Astrocyte (in vitro differentiated cells and primary cell): ENCODE measurements at regions not wholly inside any gene's neighbourhood (a gene's known extent, or its start where the extent isn't known, plus 50 kb on each side); places are given as distances from the start of the nearest gene placed in this dataset.

ENCODE experiments used
- DNase-seq: peaks from one replicate; pipeline ENCODE4 v3.0.0-alpha.2; 2010; ENCODE audit warnings: low read depth
- FAIRE-seq: peaks from 2 replicates; lab custom pipeline; 2011; peaks lifted over from hg19 to GRCh38; lab: Jason Lieb, UNC
- H2AFZ ChIP-seq: 2 replicates; pipeline ENCODE4 v1.6.0; 2012; ENCODE audit warnings: low read depth, low read length, inconsistent platforms
- H3K27ac ChIP-seq: 2 replicates; pipeline ENCODE4 v1.5.1; 2011; ENCODE audit warnings: low read depth, low read length, inconsistent platforms
- H3K27me3 ChIP-seq: 2 replicates; pipeline ENCODE4 v1.6.0; 2011; ENCODE audit warnings: low read length, inconsistent platforms; ENCODE audit not compliant: insufficient read depth
- H3K36me3 ChIP-seq: 2 replicates; pipeline ENCODE4 v1.5.1; 2011; ENCODE audit warnings: low read length, inconsistent platforms; ENCODE audit not compliant: insufficient read depth
- H3K4me1 ChIP-seq: 2 replicates; pipeline ENCODE4 v1.5.1; 2011; ENCODE audit warnings: low read length, inconsistent platforms; ENCODE audit not compliant: insufficient read depth
- H3K4me2 ChIP-seq: 2 replicates; pipeline ENCODE4 v1.6.0; 2012; ENCODE audit warnings: low read length, inconsistent platforms
- H3K4me3 ChIP-seq: 2 replicates; pipeline ENCODE4 v1.5.1; 2011; ENCODE audit warnings: low read depth, mild to moderate bottlenecking, low read length, inconsistent platforms; ENCODE audit not compliant: insufficient read depth
- H3K79me2 ChIP-seq: 2 replicates; pipeline ENCODE4 v1.6.0; 2012; ENCODE audit warnings: mild to moderate bottlenecking, low read length, inconsistent platforms; ENCODE audit not compliant: insufficient read depth
- H3K9ac ChIP-seq: 2 replicates; pipeline ENCODE4 v1.6.0; 2012; ENCODE audit warnings: mild to moderate bottlenecking, low read length, inconsistent platforms
- H3K9me3 ChIP-seq: 2 replicates; pipeline ENCODE4 v1.5.1; 2012; ENCODE audit warnings: low read depth, mild to moderate bottlenecking, low read length, inconsistent platforms; ENCODE audit not compliant: insufficient read depth
- H4K20me1 ChIP-seq: 2 replicates; pipeline ENCODE4 v1.6.0; 2012; ENCODE audit warnings: low read length, inconsistent platforms; ENCODE audit not compliant: insufficient read depth
- H3K27ac Mint-ChIP-seq: one replicate; pipeline ENCODE4 v1.8.0; 2021; ENCODE audit warnings: mild to moderate bottlenecking, mixed read lengths; ENCODE audit not compliant: unreplicated experiment
- H3K27me3 Mint-ChIP-seq: one replicate; pipeline ENCODE4 v1.8.0; 2021; ENCODE audit warnings: low read depth, mixed read lengths; ENCODE audit not compliant: unreplicated experiment
- H3K36me3 Mint-ChIP-seq: one replicate; pipeline ENCODE4 v1.8.0; 2021; ENCODE audit warnings: low read depth, mixed read lengths; ENCODE audit not compliant: unreplicated experiment
- H3K4me1 Mint-ChIP-seq: one replicate; pipeline ENCODE4 v1.8.0; 2021; ENCODE audit warnings: low read depth, mixed read lengths; ENCODE audit not compliant: unreplicated experiment
- H3K4me3 Mint-ChIP-seq: one replicate; pipeline ENCODE4 v1.8.0; 2021; ENCODE audit warnings: mild to moderate bottlenecking, moderate library complexity, mixed read lengths; ENCODE audit not compliant: unreplicated experiment
- H3K9me3 Mint-ChIP-seq: one replicate; pipeline ENCODE4 v1.8.0; 2021; ENCODE audit warnings: mild to moderate bottlenecking, mixed read lengths; ENCODE audit not compliant: unreplicated experiment
- EZH2 ChIP-seq: IDR thresholded peaks from 2 replicates; pipeline ENCODE4 v1.6.1; 2012; ENCODE audit warnings: mild to moderate bottlenecking, low read length, inconsistent platforms; ENCODE audit not compliant: insufficient read depth
- TF ChIP-seq, protein P1 (sequence below): IDR thresholded peaks from 2 replicates; pipeline ENCODE4 v1.5.1; 2011; ENCODE audit warnings: low read depth, mild to moderate bottlenecking, inconsistent platforms, low read length, moderate library complexity; ENCODE audit not compliant: insufficient read depth

GRCh38 chr22:49208004-49208402, 619.7 kb downstream of the BRD1 start:
- H3K27ac ChIP-seq: no peak overlapping the region
- no peak overlapping the region for H3K4me3 ChIP-seq
- H3K27me3 Mint-ChIP-seq: peaks cover 56% of the 10 kb centered on the region
- H3K4me1 ChIP-seq: no peaks in the 10 kb centered on the region
- peaks cover 8% of the 10 kb centered on the region for H3K9me3 ChIP-seq
- no peak overlapping the region for H3K27ac Mint-ChIP-seq
- TF ChIP-seq EZH2: no peak
- TF ChIP-seq, protein P1, sequence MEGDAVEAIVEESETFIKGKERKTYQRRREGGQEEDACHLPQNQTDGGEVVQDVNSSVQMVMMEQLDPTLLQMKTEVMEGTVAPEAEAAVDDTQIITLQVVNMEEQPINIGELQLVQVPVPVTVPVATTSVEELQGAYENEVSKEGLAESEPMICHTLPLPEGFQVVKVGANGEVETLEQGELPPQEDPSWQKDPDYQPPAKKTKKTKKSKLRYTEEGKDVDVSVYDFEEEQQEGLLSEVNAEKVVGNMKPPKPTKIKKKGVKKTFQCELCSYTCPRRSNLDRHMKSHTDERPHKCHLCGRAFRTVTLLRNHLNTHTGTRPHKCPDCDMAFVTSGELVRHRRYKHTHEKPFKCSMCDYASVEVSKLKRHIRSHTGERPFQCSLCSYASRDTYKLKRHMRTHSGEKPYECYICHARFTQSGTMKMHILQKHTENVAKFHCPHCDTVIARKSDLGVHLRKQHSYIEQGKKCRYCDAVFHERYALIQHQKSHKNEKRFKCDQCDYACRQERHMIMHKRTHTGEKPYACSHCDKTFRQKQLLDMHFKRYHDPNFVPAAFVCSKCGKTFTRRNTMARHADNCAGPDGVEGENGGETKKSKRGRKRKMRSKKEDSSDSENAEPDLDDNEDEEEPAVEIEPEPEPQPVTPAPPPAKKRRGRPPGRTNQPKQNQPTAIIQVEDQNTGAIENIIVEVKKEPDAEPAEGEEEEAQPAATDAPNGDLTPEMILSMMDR: no peak
- no peak for DNase-seq
- no peaks in the 10 kb centered on the region for H3K27me3 ChIP-seq
- peaks cover 8% of the 10 kb centered on the region for H3K9me3 Mint-ChIP-seq
- no peak overlapping the region for H3K4me2 ChIP-seq
- no peaks in the 10 kb centered on the region for H3K4me1 Mint-ChIP-seq
- no peaks in the 10 kb centered on the region for H3K36me3 Mint-ChIP-seq
- H3K79me2 ChIP-seq: no peaks in the 10 kb centered on the region
- no peak for FAIRE-seq
- no peaks in the 10 kb centered on the region for H3K36me3 ChIP-seq
- H3K9ac ChIP-seq: no peak overlapping the region
- H3K4me3 Mint-ChIP-seq: no peak overlapping the region
- no peaks in the 10 kb centered on the region for H4K20me1 ChIP-seq
- no peak overlapping the region for H2AFZ ChIP-seq

- no peak for DNase-seq
- Histone ChIP-seq H3K27ac (no peak overlapping the region), H3K4me2 (no peak overlapping the region), H3K4me3 (no peak overlapping the region), H3K9me3 (peaks cover 6% of the 10 kb centered on the region), H2AFZ (no peak overlapping the region), H3K4me1 (no peaks in the 10 kb centered on the region), H3K36me3 (no peaks in the 10 kb centered on the region), H3K27me3 (no peaks in the 10 kb centered on the region), H3K79me2 (no peaks in the 10 kb centered on the region), H4K20me1 (no peaks in the 10 kb centered on the region), H3K9ac (no peak overlapping the region)
- H3K4me1 Mint-ChIP-seq: no peaks in the 10 kb centered on the region
- no peak for FAIRE-seq
- H3K27ac Mint-ChIP-seq: no peak overlapping the region
- H3K27me3 Mint-ChIP-seq: peaks cover 53% of the 10 kb centered on the region
- peaks cover 8% of the 10 kb centered on the region for H3K9me3 Mint-ChIP-seq
- TF ChIP-seq EZH2: no peak
- TF ChIP-seq, protein P1: no peak
- no peaks in the 10 kb centered on the region for H3K36me3 Mint-ChIP-seq
- H3K4me3 Mint-ChIP-seq: no peak overlapping the region
Measured at GRCh38 chr22:49207008-49208003, 620.4 kb downstream of the BRD1 start.

DNA sequence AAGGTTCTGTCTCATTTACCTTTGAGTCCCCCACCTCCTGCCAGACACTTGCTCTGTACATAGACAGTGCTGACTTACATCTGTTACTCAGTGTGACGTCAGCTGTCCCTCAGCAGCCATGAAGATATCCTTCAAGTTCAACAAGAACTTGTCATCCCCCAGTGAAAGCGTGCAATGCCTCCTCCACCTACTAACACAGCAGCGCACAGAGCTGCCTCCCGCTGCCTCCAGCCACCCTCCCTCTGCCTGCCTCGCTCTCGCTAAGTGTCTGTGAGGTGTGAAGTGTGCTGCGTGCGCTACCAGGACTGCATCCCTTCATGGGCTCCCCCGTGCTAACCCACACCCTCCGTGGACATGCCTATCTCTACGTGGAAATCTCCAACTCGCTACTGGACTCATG, 621.4 kb downstream of the BRD1 start:
- Mint-ChIP-seq H3K36me3 (no peaks in the 10 kb centered on the region), H3K27me3 (peaks cover 44% of the 10 kb centered on the region), H3K27ac (no peak overlapping the region), H3K4me1 (no peaks in the 10 kb centered on the region), H3K4me3 (no peak overlapping the region), H3K9me3 (peaks cover 8% of the 10 kb centered on the region)
- no peak for TF ChIP-seq EZH2
- TF ChIP-seq, protein P1: no peak
- no peak overlapping the region for H3K4me2 ChIP-seq
- FAIRE-seq: no peak
- H3K9me3 ChIP-seq: peaks cover 6% of the 10 kb centered on the region
- H4K20me1 ChIP-seq: no peaks in the 10 kb centered on the region
- DNase-seq: no peak
- no peaks in the 10 kb centered on the region for H3K79me2 ChIP-seq
- no peaks in the 10 kb centered on the region for H3K36me3 ChIP-seq
- no peaks in the 10 kb centered on the region for H3K4me1 ChIP-seq
- H2AFZ ChIP-seq: no peak overlapping the region
- no peaks in the 10 kb centered on the region for H3K27me3 ChIP-seq
- no peak overlapping the region for H3K27ac ChIP-seq
- H3K4me3 ChIP-seq: no peak overlapping the region
- H3K9ac ChIP-seq: no peak overlapping the region
